ENCODE measurements at regions not wholly inside any gene's neighbourhood (a gene's known extent, or its start where the extent isn't known, plus 50 kb on each side); places are given as distances from the start of the nearest gene placed in this dataset.

DNA sequence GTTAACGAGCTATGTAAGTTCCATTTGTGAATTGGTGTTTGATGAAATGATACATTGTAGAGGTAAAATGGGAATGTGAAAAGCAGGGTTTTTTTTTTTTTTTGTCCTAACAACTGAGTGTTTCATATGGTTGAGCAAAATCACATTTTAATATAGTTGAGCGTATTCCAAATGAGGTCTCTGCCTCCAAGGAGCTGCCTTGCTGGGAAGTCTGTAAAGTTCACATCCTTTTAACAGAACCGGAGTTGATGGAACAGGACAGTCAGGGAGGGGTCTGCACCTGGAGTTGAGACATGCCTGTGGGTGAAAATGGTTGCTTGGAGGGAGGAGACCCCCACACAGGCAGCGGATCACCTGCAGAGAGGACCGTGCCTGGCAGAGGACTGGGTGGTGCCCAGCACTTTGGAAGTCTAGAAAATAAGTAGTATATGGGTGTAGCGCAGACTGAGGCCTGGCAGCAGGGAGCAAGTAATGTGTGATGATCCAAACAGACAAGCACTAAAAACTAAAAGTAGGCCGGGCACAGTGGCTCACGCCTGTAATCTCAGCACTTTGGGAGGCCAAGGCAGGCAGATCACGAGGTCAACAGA, 75.2 kb upstream of the UBAC2 start:
- DNase-seq, result no peak

DNA sequence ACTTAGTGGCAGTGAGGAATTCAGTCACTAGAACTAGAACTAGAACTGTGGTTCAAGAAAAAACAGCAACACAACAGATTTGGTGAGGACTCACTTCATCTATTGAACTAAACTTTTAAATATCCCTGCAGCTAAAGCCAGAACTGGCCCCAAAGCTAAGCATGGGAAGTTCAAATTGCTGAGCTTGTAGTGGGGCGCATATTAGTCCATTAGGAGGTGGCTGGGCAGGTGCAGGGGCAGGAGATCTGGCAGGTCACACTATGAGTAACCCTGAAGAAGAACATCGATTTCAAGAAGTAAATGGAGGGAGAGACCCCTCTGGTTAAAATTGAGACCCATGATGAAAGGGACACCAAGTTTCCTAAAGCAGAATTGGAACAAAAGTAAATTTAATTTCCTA, 73.8 kb upstream of the UBAC2 start:
- DNase-seq, result no peak

DNA sequence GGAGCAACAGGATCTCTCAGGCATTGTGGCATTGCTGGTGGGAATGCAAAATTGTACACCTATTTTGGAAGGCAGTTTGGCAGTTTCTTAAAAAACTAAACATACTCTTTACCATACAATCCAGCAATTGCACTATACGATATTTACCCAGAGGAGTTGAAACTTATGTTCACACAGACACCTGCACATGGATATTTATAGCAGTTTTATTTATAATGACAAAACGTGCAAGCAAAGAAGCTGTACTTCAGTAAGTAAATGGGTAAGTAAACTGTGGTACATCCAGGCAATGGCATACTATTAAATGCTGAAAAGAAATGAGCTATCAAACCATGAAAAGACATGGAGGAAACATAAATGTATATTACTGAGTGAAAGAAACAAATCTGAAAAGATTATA, 71.6 kb upstream of the UBAC2 start:
- no peak for DNase-seq

DNA sequence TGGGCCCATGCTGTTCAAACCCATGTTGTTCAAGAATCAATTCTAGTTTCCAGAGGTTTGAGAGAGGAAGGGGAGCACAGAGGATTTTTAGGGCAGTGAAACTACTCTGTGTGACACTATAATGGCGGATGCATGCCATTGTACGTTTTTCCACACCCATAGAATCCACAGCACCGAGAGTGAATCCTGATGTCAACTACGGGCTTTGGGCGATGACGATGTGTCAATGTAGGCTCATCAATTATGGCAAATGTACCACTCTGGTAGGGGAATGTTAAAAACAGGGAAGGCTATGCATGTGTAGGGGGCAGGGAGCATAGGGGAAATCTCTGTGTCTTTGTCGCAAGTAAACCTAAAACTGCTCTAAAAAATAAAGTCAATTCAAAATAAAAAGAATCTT, 70.7 kb upstream of the UBAC2 start:
- no peak for DNase-seq

DNA sequence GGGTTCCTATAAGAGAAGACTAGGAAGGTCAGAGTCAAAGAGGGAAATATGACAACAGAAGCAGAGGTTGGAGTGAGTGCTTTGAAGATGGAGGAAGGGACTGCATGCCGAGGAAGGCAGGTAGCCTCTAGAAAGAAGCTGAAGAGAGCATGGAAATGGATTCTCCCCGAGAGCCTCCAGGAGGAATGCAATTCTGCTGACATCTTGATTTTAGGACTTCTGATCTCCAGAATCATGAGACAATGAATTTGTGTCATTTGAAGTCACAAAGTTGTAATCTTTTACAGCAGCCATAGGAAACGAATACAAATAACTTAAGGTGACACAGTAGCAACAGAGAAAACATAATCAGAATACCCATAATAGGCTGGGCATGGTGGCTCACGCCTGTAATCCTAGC, 69.2 kb upstream of the UBAC2 start:
- no peak for DNase-seq

DNA sequence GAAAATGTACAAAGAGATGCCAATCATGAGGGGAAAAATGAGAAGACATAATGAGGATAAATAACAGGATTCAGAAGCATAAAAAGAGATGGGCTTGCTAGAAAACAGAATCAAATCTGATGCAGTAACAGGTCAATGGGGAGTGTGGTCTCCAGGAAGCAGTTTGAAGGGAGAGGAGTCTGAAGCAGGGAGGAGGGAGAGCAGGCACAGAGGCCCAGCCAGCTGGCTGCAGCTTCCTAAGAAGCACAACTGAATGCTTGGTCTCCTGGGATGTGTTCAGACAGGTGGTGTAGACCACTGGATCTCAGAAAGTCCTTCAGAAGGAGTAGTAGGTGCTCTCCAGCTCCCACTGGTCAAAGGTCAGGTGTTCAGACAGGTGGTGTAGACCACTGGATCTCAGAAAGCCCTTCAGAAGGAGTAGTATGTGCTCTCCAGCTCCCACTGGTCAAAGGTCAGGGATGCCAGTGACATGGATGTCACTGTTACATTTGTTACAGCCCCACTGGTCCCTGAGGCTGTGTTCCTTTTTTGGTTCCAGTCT, 68.3 kb upstream of the UBAC2 start:
- no peak for DNase-seq

DNA sequence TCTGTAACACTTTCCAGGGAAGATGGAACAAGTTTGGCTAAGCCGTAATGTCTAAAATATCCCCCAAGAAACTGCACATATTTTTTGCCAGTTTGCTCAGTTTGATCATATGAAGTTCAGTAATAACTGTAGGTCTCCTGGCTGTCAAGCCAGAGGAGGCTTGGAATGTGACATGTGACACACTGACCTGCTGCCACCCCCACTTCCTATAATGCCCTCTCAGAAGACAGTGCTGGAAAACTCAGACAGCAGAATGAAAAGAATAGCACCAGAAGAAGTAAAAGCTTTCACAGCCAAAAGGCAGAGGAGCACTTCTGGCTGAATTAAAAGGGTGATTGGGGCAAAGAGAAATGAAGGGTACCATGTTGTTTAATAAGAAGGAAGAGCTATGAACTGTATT, 67.4 kb upstream of the UBAC2 start:
- no peak for DNase-seq

DNA sequence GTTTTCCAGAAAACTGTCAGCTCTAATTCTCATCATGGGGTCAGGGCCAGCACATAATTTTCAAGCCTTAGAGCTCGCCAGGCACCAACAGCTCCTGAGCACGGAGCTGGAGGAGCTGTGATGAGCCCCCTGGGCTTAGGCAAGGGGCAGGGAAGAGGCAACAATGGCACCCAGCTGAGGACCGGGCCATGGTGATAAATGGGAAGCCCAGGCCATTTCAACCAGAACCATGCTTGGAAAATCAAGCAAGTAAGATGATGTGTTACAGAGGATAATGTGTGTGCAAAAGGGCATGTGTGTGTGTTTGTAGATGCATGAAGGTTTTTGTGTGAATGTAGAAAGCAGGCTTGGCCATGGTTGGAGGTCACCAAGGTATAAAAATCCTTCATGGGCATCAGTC, 66.8 kb upstream of the UBAC2 start:
- DNase-seq, result no peak

DNA sequence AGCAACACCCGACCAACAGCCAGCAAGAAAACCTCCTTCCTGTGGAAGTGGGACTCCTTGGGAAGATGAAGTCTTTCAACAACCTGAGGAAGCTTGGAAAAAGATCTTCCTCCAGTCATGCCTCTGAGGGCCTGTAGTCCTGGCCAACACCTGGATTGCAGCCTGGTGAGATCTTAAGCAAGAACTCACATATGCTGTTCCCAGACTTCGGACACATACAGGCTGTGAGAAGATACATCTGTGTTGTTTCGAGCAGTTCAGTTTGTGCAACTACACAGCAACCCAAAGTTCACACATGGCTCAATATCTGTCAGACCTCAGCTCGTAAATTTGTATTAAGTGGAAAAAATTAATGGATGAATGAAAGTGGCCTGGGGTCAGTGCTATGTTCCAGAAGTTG, 65.1 kb upstream of the UBAC2 start:
- DNase-seq, result no peak

DNA sequence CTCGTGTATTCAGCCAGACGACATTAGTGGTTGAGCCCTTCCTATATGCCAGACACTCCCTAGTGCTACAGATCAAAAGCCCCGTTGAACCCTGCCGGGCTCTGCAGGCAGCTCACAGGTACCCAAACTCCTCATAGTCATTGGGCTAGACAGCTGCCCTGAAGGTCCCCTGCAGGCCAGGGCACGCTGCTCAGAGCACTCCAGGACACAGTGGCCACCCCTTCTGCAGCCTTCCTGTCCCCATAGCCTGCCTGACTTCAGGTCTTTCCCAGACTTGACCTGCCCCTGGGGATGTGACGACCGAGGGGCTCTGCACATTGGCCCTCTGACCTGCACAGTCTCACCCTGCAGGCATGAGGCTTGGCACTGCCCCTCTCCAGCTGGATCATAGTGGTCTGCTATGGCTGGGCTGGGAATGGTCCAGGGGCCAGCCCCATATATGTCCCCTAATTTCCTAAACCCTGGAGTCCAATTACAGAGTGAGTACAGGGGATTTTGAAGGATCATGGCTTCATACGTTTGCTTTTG, 64.2 kb upstream of the UBAC2 start:
- no peak for DNase-seq

DNA sequence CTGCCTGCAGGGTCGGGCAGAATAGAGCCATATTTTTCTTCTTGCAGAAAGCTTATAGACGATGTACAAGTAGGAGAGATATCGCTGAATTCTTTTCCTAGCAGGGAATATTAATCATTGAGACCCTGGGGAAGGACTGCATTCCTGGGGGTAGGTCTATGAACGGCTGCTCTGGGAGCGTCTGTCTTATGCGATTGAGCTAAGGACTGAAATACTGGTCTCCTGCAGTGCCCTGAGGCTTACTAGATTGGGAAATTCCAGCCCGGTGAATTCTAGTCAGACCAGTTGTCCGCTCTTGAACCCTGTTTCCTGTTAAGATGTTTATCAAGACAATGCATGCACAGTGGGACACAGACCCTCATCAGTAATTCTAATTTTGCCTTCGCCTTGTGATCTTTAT, 59.8 kb upstream of the UBAC2 start:
- no peak for DNase-seq

DNA sequence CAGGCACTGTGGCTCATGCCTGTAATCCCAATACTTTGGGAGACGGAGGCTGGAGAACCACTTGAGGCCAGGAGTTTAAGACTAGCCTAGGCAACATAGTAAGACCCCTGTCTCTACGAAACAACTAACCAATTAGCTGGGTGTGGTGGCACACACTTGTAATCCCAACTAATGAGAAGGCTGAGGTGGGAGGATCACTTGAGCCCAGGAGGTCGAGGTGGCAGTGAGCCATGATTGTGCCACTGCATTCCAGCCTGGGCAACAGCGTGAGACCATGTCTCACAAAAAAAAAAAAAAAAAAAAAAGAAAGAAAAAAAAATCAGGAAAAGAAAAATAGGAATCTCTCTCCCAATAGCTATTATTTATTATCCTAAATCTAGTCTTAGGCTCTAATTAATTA, 56.8 kb upstream of the UBAC2 start:
- DNase-seq, result no peak

DNA sequence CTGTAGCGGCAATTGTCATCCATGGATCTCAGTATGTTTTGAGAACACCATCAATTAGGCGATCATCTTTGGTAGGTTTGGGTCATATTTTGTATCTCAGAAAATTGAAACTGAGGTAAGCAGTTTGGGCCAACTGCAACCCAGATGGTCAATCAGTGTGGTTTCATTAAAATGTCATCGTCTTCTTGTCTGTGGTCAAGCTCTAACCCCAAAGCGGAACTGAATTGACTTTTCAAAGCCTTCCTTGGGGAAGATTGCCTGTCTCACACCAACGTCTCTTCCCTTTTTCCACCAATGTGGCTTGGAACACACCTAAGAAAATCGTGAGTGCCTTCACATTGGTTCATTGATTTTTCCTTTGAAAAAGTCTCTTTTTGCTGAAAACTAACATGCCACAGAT, 56.3 kb upstream of the UBAC2 start:
- no peak for DNase-seq

DNA sequence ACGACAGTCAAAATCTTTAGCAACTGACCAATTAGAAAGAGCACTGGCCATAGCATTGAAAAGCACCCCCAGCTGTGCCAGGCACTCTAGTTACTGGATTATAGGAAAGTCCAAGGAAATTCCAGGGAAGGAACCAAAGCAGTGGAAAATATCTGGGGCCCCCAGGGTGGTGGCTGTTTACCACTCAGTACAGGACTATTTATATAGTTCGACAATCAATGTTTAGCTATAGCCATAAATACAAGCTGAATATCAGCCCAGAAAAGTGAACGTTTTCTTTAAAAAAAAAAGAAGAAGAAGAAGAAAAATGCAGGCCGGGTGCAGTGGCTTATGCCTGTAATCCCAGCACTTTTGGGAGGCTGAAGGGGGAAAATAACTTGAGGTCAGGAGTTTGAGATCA, 55.2 kb upstream of the UBAC2 start:
- no peak for DNase-seq

DNA sequence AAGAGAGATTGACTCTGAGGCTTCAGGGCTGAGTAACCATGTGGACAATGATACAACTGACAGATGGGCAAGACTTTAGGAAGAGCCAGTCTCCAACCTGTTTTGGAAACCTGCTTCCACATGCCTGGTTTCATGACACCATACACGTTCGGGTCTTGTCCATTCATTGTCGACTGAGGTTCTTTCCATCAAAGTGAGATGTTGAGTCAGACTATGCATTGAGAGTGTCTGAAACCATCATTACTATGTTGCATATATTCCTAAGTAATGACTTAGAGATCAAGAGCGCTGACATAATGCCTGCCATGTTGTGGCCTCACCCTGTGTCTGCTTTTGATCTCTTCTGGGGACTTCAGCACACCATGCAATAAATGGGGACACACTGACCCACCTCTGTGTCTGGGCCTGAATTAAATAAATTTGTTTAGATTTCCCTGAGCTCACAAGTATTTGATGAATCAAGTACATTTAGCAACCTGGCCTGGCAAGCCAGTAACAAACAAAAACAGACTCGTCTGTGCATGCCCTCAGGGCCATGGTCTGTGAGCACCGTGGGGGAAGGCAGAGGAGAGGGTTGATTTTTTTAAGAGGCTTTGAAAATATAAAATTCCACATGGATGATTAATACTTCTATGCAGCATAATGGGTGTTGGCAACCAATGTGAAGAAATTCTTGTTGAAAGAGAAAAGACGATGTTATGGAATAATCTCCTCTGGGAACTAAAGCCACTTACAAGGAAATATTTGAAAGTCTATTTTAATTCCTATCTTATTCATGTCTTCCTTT, 49.9 kb upstream of the UBAC2 start:
- no peak for DNase-seq

Measured in NCI-H1436 treated with DMSO at 0.1 percent for 48 hours (cell line).